Fibroblast of skin of abdomen (primary cell): ENCODE measurements at regions not wholly inside any gene's neighbourhood (a gene's known extent, or its start where the extent isn't known, plus 50 kb on each side); places are given as distances from the start of the nearest gene placed in this dataset.
A peak's percentile ranks its signal among the peaks of the same experiment; 100 is the strongest.
"Not testable (repeated sequence)": the region's sequence is repeated elsewhere in the genome, so short reads cannot be mapped to it uniquely, and the experiment has no call there.

Experiments
- DNase-seq: peaks from one replicate; pipeline ENCODE4 v3.0.0-alpha.2; 2013

DNA sequence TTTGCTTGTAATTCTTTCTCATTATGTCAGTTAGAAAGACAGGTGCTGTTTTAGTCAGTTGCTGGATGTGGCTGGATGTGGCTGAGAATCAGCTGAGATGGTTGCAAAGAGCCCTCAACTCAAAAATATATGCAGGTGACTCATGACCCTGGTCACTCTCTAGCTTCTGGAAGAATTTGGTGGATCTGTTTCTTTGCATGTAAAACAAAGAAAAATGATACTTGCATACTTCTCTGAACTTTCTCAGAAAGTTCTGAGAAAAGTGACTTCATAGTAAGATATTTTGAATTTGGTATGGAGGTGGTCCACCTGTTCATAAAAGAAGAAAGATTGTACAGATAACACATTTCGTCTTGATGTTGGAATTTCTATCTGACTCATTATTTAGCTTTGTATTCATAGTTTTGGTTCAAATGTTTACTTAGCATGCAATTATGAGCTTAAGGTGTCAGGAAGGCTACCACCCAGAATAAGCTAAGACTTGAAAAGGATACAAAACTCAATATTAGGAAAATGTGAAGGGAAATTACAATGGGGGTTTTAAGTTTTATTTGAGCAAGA lies 163.2 kb upstream of the OLIG3 start:
- DNase-seq, result no peak

DNA sequence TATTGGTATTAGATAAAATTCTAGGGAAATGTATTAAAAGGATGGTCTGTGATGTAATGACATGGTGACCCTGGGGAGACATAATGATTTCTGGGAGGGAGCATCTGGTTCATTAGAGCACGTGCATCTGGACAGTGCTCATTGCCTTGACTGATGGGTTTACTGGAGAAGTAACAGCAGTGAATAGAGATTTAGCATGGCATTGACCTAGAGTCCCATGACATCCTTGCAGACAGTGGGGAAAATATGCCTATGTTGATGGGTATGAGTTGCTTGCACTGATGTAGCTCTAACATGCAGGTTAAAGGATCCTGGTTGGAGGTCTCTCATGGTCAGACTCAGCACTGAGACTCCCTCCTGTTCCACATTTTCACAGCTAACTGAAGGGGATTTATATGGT lies 164.1 kb upstream of the OLIG3 start:
- no peak for DNase-seq

DNA sequence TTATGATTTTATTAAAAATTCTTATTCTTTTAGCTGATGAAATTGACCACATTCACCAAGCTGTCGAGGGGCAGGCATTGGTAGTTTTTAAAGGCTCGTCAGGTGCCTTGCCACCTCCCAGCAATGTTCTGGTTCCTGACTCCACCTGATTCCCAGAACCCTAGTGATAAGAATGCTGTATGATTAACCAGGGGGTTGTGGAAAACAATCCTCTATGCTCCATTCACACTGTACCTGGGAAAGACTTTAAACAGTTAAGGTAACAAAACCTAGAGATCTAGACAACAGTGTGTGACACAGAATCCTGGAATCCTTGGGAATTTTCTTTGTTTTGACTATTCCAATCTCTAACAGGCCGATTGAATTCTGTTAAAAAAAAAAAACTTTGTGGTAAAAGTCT lies 165.7 kb upstream of the OLIG3 start:
- no peak for DNase-seq

- no peak for DNase-seq
Measured at GRCh38 chr6:137660296-137660731, 166.1 kb upstream of the OLIG3 start.

DNA sequence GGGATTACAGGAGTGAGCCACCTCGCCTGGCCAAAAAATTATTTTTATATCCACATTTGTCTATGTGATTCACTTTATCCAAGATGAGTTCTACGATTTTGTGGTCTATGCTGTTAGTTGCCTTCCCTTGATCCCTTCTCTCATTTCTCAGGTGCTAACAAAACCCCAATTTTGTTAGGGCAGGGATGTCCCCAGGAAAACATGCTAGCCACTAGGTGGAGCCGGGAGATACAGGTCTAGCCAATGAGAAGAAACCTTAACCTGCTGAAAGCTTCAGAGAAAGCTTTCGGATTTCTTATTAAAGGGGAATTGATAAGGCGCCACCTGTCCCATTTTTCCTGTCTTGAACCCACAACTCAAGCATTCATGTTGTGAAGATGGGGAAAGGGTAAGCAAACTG lies 167.4 kb upstream of the OLIG3 start:
- peak; percentile 17 for DNase-seq

GRCh38 chr6:137664183-137664582 lies 170.0 kb upstream of the OLIG3 start:
- no peak for DNase-seq

- DNase-seq, result no peak
Measured at GRCh38 chr6:137665342-137665934, 171.2 kb upstream of the OLIG3 start.

DNA sequence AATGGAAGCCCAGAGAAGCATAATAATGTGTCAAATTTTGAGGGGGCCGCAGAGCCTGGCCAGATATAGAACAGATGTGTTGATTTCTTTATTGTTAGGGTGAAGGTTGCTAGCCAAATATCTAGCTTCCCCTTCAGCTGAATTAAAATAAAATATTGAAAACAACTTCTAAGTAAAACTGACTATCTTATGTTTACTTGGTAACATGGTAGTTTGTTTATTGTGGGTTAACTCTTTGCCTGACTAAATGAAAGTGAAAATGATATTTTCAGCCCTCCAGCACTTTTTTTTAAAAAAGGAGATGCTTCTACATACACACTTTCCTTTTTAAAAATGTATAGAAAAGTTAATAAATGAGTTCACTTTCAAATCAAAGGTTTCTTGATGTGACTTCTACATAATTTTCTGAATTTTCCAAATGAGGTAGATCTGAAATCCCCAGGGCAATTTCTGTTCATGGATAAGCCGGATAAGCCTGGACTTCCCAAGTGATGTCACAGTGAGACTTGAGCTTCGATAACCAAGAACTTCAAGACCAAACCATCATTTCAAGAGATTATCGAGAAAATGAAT lies 172.1 kb upstream of the OLIG3 start:
- no peak for DNase-seq

DNA sequence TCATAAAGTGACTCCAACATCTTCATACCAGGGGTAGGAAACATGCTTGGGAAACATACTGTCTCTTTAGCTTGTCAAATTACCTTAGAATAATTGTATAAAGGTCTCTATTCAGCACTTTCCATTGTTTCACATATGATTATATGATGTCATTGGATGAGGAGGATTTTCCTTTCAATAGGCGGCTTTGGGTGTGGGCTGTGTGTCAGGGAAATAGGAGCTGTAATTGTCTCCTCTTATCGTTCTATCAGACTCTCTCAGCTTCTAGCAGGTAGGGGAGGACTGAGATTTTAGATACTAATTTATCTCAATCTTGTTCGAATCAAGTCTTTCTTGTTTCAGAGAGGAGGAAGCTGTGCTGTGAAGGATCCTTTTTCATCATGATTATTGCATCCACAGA lies 179.4 kb upstream of the OLIG3 start:
- DNase-seq, result no peak

GRCh38 chr6:137676888-137677287 lies 182.7 kb upstream of the OLIG3 start:
- no peak for DNase-seq

- no peak for DNase-seq
Measured at GRCh38 chr6:137677709-137678108, 183.5 kb upstream of the OLIG3 start.

DNA sequence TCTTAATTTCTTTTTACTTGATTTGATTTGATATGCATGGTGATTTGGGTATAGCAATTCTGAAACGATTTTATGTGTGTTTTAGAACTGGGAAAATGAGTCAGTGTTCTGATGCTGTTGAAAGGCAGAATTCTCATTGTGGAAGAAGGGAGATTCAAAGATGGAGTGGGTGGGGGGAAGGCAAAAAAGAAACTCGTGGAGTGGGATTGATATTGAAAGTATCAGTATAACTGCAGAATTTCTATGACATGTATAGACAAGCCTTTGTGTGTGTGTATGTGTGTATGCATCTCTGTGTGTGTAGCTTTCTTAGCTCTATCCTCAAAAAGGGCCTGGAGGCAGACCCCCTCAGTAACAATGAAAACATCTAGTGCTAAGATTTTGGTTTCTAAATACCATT lies 184.3 kb upstream of the OLIG3 start:
- no peak for DNase-seq

- no peak for DNase-seq
Measured at GRCh38 chr6:137680705-137681346, 186.2 kb upstream of the TNFAIP3 start.

GRCh38 chr6:137681445-137682009 lies 185.5 kb upstream of the TNFAIP3 start:
- no peak for DNase-seq

DNA sequence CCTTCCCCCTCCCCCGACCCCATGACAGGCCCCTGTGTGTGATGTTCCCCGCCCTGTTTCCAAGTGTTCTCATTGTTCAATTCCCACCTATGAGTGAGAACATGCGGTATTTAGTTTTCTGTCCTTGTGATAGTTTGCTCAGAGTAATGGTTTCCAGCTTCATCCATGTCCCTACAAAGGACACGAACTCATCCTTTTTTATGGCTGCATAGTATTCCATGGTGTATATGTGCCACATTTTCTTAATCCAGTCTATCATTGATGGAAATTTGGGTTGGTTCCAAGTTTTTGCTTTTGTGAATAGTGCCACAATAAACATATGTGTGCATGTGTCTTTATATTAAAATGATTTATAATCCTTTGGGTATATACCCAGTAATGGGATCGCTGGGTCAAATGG lies 184.4 kb upstream of the TNFAIP3 start:
- not testable (repeated sequence) for DNase-seq

DNA sequence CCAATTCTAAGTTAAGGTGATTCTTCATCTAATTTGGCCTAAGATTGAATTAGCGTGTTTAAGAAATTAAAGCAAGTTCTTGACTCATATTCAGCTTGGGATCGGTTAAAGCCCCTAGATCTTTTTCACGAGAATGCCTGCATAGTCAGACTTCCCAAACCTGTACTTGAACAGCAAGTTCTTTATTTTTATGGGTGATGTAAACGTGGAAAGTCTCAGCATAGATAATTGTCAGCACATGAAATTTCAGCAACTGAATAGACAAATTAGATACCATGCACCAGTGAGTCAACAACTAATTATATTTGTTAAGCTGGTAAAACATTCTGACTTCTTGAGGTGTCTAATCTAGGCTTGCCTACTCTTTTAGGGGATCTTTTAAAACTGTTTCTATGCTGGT lies 183.1 kb upstream of the TNFAIP3 start:
- no peak for DNase-seq

GRCh38 chr6:137685798-137686375 lies 181.2 kb upstream of the TNFAIP3 start:
- no peak for DNase-seq

GRCh38 chr6:137687818-137688217 lies 179.2 kb upstream of the TNFAIP3 start:
- no peak for DNase-seq

DNA sequence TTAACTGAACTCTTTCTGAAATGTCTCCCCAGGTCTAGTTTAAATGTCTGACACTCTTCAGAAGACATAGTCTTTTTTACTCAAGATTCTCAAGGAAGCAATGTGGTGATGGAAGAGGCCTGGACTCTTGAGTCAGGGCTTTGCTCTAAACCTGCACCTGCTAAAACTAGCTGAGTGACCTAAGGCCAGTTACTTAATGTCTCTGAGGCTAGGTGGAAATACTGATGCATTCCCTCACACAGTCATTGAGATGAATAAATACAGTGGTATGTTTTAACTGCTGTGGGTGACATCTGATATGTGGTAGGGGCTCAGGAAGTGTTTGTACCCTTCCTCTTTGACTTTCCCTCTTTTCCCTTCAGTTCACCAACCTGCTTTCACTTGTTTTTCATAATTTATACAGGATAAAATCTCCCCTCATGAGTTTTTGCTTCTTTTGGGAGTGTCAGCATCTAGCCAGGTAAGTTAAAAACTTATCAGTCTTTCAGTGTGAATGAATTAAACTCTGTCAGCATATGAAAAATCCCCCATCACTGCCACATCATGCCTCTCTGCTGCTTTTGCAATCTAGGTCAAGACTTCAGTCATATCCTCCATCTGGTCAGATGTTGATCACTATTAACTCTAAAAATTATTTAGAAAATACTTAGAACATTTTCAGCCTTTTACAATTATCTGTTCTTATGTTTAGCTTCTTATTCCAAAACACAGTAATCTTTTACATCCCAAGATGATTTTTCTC lies 178.7 kb upstream of the TNFAIP3 start:
- DNase-seq, result no peak

DNA sequence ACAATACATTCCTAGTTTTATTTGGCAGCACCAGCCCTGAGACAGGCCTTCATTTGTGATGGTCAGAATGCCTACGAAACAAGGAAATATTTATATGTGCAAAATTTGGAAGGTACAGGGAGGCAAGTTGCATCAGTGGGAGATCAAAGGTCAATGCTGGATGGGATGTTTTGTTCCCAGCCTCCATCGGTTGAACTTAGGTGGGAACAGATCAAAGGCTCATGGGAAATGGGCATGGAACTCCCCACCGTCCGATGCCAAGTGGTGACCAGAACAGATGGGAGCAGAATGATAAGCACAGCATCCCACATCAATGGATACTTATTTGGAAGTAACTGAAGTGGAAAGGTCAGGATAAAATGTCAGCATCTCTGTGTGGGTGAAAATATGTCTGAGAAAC lies 177.7 kb upstream of the TNFAIP3 start:
- no peak for DNase-seq

DNA sequence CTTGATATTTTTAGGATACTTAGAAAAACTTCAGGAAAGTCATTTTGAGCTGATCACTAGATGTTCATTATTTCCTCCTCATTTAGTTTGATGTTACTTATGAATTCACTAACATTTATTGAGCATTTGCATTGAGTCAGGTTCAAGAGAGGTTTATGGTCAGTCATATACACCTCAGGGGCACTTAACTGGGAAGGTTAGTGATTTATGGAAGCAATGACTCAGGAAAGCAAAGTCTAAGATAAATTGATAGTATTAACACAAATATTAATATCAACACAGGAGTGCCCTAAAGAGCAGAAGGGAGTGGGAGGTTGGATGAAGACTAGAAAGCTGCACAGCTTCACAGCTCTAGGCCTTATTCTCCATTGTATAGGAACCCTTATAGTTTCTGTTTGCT lies 177.0 kb upstream of the TNFAIP3 start:
- no peak for DNase-seq

- DNase-seq, result no peak
Measured at GRCh38 chr6:137690721-137691120, 176.3 kb upstream of the TNFAIP3 start.

DNA sequence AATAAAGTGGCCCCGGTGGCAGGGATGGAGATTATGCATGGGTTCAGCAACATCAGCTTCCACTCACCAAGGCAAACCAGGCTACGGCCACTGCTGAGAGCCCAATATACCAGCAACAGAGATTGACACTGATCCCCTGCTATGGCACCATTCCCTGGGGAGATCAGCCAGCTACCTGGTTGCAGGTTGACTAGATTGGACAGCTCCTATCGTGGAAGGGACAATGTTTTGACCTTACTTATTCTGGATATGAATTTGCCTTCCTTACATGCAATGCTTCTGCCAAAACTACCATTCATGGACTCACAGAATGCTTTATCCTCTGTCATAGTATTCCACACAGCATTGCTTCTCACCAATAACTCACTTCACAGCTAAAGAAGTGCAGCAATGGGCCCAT lies 174.8 kb upstream of the TNFAIP3 start:
- DNase-seq, result no peak
